ENCODE measurements at regions not wholly inside any gene's neighbourhood (a gene's known extent, or its start where the extent isn't known, plus 50 kb on each side); places are given as distances from the start of the nearest gene placed in this dataset.
A peak's percentile ranks its signal among the peaks of the same experiment; 100 is the strongest.

DNA sequence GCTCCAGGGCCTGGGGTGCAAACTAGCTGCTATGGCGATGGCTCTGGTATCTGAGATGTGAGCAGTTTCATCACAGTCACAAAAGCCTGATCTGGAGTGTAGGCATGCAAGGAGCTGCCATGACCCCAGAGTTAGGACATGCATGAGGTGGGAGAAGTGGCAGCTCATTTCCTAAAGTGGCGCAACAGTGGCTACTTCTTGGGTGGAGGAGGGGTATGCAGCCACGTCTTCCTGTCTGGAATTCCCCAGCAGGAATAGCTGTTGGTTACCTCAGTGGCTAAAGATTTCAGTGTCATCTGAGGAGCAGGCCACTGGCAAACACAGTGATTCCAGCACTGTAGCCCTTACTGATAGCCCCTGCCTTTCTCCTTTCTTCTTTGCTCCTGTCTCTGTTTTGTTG, 1382.5 kb downstream of the C4orf33 start:
- DNase-seq (ENCODE audit: low read depth): peak; percentile 14
- TF ChIP-seq CTCF (IDR thresholded peaks at IDR 0.05; ENCODE audit: low read depth, low read length) (no peak), MAX (IDR thresholded peaks at IDR 0.05; ENCODE audit: low read depth, low read length) (no peak), POLR2A (IDR thresholded peaks at IDR 0.05; ENCODE audit: extremely low read depth, insufficient read length) (no peak), MYC (IDR thresholded peaks at IDR 0.05; ENCODE audit: low read depth, low read length) (no peak)
- H3K4me3 ChIP-seq (ENCODE audit: low read depth, low read length): no peak overlapping the region

GRCh38 chr4:130479020-130479419, 1383.1 kb downstream of the C4orf33 start:
- no peak for DNase-seq (ENCODE audit: low read depth)
- H3K4me3 ChIP-seq (ENCODE audit: low read depth, low read length): no peak overlapping the region
- no peak for TF ChIP-seq MYC (IDR thresholded peaks at IDR 0.05; ENCODE audit: low read depth, low read length)
- no peak for TF ChIP-seq POLR2A (IDR thresholded peaks at IDR 0.05; ENCODE audit: extremely low read depth, insufficient read length)
- TF ChIP-seq CTCF (IDR thresholded peaks at IDR 0.05; ENCODE audit: low read depth, low read length): no peak
- no peak for TF ChIP-seq MAX (IDR thresholded peaks at IDR 0.05; ENCODE audit: low read depth, low read length)

DNA sequence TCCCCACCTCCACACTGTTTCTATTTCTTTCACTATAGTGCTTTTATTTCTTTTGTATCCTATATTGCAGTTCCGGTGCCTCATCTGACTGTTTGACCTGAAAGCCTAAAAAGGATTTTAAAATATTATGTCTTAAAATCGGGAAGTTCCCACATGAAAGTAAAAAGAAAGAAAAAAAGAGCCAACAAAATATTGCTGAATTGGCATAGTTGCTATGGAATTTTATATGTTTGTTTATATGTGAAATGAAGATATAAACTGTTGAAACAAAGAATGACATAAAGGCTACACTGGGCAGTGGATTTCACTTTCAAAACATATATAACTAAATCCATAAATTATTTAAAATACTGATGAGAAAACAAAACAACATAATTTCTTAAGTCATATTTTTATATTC, 1383.7 kb downstream of the C4orf33 start:
- DNase-seq (ENCODE audit: low read depth): no peak

DNA sequence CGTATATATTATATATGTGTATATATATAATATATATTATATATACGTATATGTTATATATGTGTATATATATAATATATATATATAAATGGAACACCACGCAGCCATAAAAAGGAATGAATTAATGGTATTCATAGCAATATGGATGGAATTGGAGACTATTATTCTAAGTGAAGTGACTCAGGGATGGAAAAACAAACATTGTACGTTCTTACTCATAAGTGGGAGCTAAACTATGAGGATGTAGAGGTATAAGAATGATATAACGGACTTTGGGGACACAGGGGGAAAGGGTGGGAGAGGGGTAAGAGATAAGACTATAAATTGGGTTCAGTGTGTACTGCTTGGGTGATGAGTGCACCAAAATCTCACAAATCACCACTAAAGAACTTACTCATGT, 1388.9 kb downstream of the C4orf33 start:
- no peak overlapping the region for H3K4me3 ChIP-seq (ENCODE audit: low read depth, low read length)
- TF ChIP-seq POLR2A (IDR thresholded peaks at IDR 0.05; ENCODE audit: extremely low read depth, insufficient read length): no peak
- TF ChIP-seq MYC (IDR thresholded peaks at IDR 0.05; ENCODE audit: low read depth, low read length): no peak
- no peak for TF ChIP-seq MAX (IDR thresholded peaks at IDR 0.05; ENCODE audit: low read depth, low read length)
- no peak for TF ChIP-seq CTCF (IDR thresholded peaks at IDR 0.05; ENCODE audit: low read depth, low read length)
- DNase-seq (ENCODE audit: low read depth): no peak

More for the DNA sequence above, 1383.7 kb downstream of the C4orf33 start:
- H3K4me3 ChIP-seq (ENCODE audit: low read depth, low read length): no peak overlapping the region
- TF ChIP-seq MAX (IDR thresholded peaks at IDR 0.05; ENCODE audit: low read depth, low read length) (no peak), CTCF (IDR thresholded peaks at IDR 0.05; ENCODE audit: low read depth, low read length) (no peak), MYC (IDR thresholded peaks at IDR 0.05; ENCODE audit: low read depth, low read length) (no peak), POLR2A (IDR thresholded peaks at IDR 0.05; ENCODE audit: extremely low read depth, insufficient read length) (no peak)

GRCh38 chr4:130485371-130485770, 1389.4 kb downstream of the C4orf33 start:
- TF ChIP-seq MAX (IDR thresholded peaks at IDR 0.05; ENCODE audit: low read depth, low read length) (no peak), MYC (IDR thresholded peaks at IDR 0.05; ENCODE audit: low read depth, low read length) (no peak), POLR2A (IDR thresholded peaks at IDR 0.05; ENCODE audit: extremely low read depth, insufficient read length) (no peak), CTCF (IDR thresholded peaks at IDR 0.05; ENCODE audit: low read depth, low read length) (no peak)
- DNase-seq (ENCODE audit: low read depth): no peak
- H3K4me3 ChIP-seq (ENCODE audit: low read depth, low read length): no peak overlapping the region

DNA sequence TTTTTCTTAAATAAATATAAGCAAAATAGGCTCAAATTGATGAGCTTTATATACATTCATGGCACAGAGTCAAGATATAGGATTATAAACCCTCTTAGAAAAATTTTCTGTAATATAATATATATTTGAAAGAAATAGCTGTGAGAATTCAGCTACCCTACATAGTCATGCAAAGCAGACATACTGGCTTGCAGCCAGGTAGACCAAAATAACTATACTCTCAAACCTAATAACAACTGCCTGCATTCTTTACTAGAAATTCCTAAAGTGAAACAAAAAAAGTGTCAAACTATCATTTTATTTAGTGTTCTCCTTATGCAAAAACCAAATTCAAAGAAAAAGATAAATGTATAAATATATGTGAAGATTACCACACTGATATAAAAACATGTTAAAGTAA, 1390.2 kb downstream of the C4orf33 start:
- no peak for DNase-seq (ENCODE audit: low read depth)
- H3K4me3 ChIP-seq (ENCODE audit: low read depth, low read length): no peak overlapping the region
- TF ChIP-seq CTCF (IDR thresholded peaks at IDR 0.05; ENCODE audit: low read depth, low read length) (no peak), POLR2A (IDR thresholded peaks at IDR 0.05; ENCODE audit: extremely low read depth, insufficient read length) (no peak), MAX (IDR thresholded peaks at IDR 0.05; ENCODE audit: low read depth, low read length) (no peak), MYC (IDR thresholded peaks at IDR 0.05; ENCODE audit: low read depth, low read length) (no peak)
